Gastroesophageal sphincter (tissue), 4 donors: ENCODE measurements at regions not wholly inside any gene's neighbourhood (a gene's known extent, or its start where the extent isn't known, plus 50 kb on each side); places are given as distances from the start of the nearest gene placed in this dataset.

Experiments used
- ATAC-seq: fragments of 150-250 bp; one replicate; pipeline ENCODE4 v1.9.1; 2016; ENCODE audit warnings: mild to moderate bottlenecking, moderate library complexity
- H3K27ac ChIP-seq, 4 donors: fragments of 200-600 bp; sonication (generic) in 3 of 4; 1 replicate in 3 of 4; 2 replicates in 1 of 4; pipeline ENCODE4 v1.5.1; 2016 to 2019
- H3K27me3 ChIP-seq: fragments of 200-600 bp; sonication (generic); one replicate; pipeline ENCODE4 v1.5.1; 2019
- H3K36me3 ChIP-seq, 2 donors: fragments of 200-600 bp; sonication (generic); one replicate each; pipeline ENCODE4 v1.5.1; 2019; ENCODE audit warnings: control low read depth in 1 of 2
- H3K4me1 ChIP-seq, 3 donors: fragments of 200-600 bp; sonication (generic); 1 replicate in 2 of 3; 2 replicates in 1 of 3; pipeline ENCODE4 v1.5.1; 2016 to 2019; ENCODE audit warnings: control low read depth in 2 of 3
- H3K4me3 ChIP-seq, 2 donors: fragments of 200-600 bp; sonication (generic); one replicate each; pipeline ENCODE4 v1.5.1; 2019; ENCODE audit warnings: mild to moderate bottlenecking in 1 of 2, moderate library complexity in 1 of 2
- H3K9me3 ChIP-seq, 3 donors: fragments of 200-600 bp; sonication (generic); one replicate each; pipeline ENCODE4 v1.5.1; 2017 to 2019; ENCODE audit warnings: control low read depth in 2 of 3
- CTCF ChIP-seq, 4 experiments: fragments of 200-600 bp in 2 of 4; fragments of 450-650 bp in 2 of 4; sonication (generic) in 1 of 4; IDR thresholded peaks; one replicate each; pipeline ENCODE4 v1.5.1; 2017 to 2019; ENCODE audit warnings: antibody characterized with exemption in 4 of 4, mild to moderate bottlenecking in 2 of 4, moderate library complexity in 2 of 4
- EP300 ChIP-seq: sonication (generic); formaldehyde crosslinking; IDR thresholded peaks from one replicate; pipeline ENCODE4 v1.6.1; 2017; ENCODE audit warnings: antibody characterized with exemption, mild to moderate bottlenecking
- POLR2A ChIP-seq, 2 donors: fragments of 450-650 bp; IDR thresholded peaks; one replicate each; pipeline ENCODE4 v1.6.1; 2017; ENCODE audit warnings: antibody characterized with exemption in 2 of 2, mild to moderate bottlenecking in 2 of 2, moderate library complexity in 1 of 2
- POLR2AphosphoS5 ChIP-seq: sonication (generic); formaldehyde crosslinking; IDR thresholded peaks from one replicate; pipeline ENCODE4 v1.6.1; 2017; ENCODE audit warnings: antibody characterized with exemption
- WGBS, 2 donors: methylation state at CpG; one replicate each; pipeline ENCODE4 v1.1.5; 2018; ENCODE audit warnings: low coverage in 1 of 2; 5-methylcytosine and 5-hydroxymethylcytosine counted together

- 36 to 73% methylated on average over 2 of the region's 2 CpGs for WGBS, 2 donors
- no peaks in the 10 kb centered on the region for H3K4me1 ChIP-seq
- H3K27ac ChIP-seq, result no peak overlapping the region
These were observed 250.9 kb upstream of the DAB2 start for GRCh38 chr5:39675676-39676075.

GRCh38 chr5:39674209-39675082 lies 249.7 kb upstream of the DAB2 start:
- WGBS, 2 donors, result 58 to 63% methylated on average over 2 of the region's 2 CpGs
- no peak overlapping the region for H3K27ac ChIP-seq
- H3K36me3 ChIP-seq, result no peaks in the 10 kb centered on the region

More at GRCh38 chr5:39675676-39676075, 250.9 kb upstream of the DAB2 start:
- TF ChIP-seq POLR2A (IDR thresholded peaks at IDR 0.05) (no peak), POLR2AphosphoS5 (no peak), EP300 (no peak), CTCF (IDR thresholded peaks at IDR 0.05) (no peak)
- no peaks in the 10 kb centered on the region for H3K36me3 ChIP-seq
- no peak overlapping the region for H3K4me3 ChIP-seq
- H3K27me3 ChIP-seq, result no peaks in the 10 kb centered on the region
- H3K9me3 ChIP-seq, result no peaks in the 10 kb centered on the region
- ATAC-seq, result no peak

GRCh38 chr5:39671561-39671961 lies 246.8 kb upstream of the DAB2 start:
- no peak for TF ChIP-seq POLR2A (IDR thresholded peaks at IDR 0.05)
- TF ChIP-seq EP300, result no peak
- TF ChIP-seq POLR2AphosphoS5, result no peak
- TF ChIP-seq CTCF (IDR thresholded peaks at IDR 0.05), result no peak
- Histone ChIP-seq H3K4me1 (no peaks in the 10 kb centered on the region), H3K4me3 (no peak overlapping the region), H3K36me3 (no peaks in the 10 kb centered on the region), H3K9me3 (no peaks in the 10 kb centered on the region), H3K27me3 (no peaks in the 10 kb centered on the region), H3K27ac (no peak overlapping the region)
- no peak for ATAC-seq
- 14 to 33% methylated on average over 1 of the region's 1 CpG for WGBS, 2 donors

More at GRCh38 chr5:39674209-39675082, 249.7 kb upstream of the DAB2 start:
- no peak for ATAC-seq
- H3K4me1 ChIP-seq, result no peaks in the 10 kb centered on the region
- H3K4me3 ChIP-seq, result no peak overlapping the region
- no peaks in the 10 kb centered on the region for H3K9me3 ChIP-seq
- no peak for TF ChIP-seq CTCF (IDR thresholded peaks at IDR 0.05)
- TF ChIP-seq EP300, result no peak
- no peak for TF ChIP-seq POLR2AphosphoS5
- no peak for TF ChIP-seq POLR2A (IDR thresholded peaks at IDR 0.05)
- H3K27me3 ChIP-seq, result no peaks in the 10 kb centered on the region

- Histone ChIP-seq H3K9me3 (no peaks in the 10 kb centered on the region), H3K36me3 (no peaks in the 10 kb centered on the region), H3K27me3 (no peaks in the 10 kb centered on the region), H3K4me3 (no peak overlapping the region), H3K4me1 (no peaks in the 10 kb centered on the region), H3K27ac (no peak overlapping the region)
- no peak for ATAC-seq
- TF ChIP-seq CTCF (IDR thresholded peaks at IDR 0.05), result no peak
- no peak for TF ChIP-seq EP300
- no peak for TF ChIP-seq POLR2A (IDR thresholded peaks at IDR 0.05)
- TF ChIP-seq POLR2AphosphoS5, result no peak
These were observed 246.2 kb upstream of the DAB2 start for GRCh38 chr5:39670955-39671354.

GRCh38 chr5:39670391-39670790 lies 245.6 kb upstream of the DAB2 start:
- Histone ChIP-seq H3K9me3 (no peaks in the 10 kb centered on the region), H3K36me3 (no peaks in the 10 kb centered on the region), H3K4me3 (no peak overlapping the region), H3K4me1 (no peaks in the 10 kb centered on the region), H3K27me3 (no peaks in the 10 kb centered on the region), H3K27ac (no peak overlapping the region)
- 90 to 92% methylated on average over 2 to 6 of the region's 6 CpGs for WGBS, 2 donors
- no peak for ATAC-seq
- no peak for TF ChIP-seq POLR2A (IDR thresholded peaks at IDR 0.05)
- no peak for TF ChIP-seq EP300
- TF ChIP-seq CTCF (IDR thresholded peaks at IDR 0.05), result no peak
- TF ChIP-seq POLR2AphosphoS5, result no peak
